HepG2 (cell line): ENCODE measurements at regions not wholly inside any gene's neighbourhood (a gene's known extent, or its start where the extent isn't known, plus 50 kb on each side); places are given as distances from the start of the nearest gene placed in this dataset.

ENCODE experiments used
- CREB1 ChIP-seq, 2 experiments: fragments of 450-650 bp in 1 of 2; IDR thresholded peaks; 2 replicates each; pipeline ENCODE4 v1.6.1; 2016 to 2017; ENCODE audit warnings: control low read depth in 1 of 2, mild to moderate bottlenecking in 1 of 2, missing compliant biosample characterization in 1 of 2, missing genetic modification characterization in 1 of 2
- PREB ChIP-seq: sonication (generic); formaldehyde crosslinking; IDR thresholded peaks from 2 replicates; pipeline ENCODE4 v1.4.0; 2020; ENCODE audit warnings: missing genetic modification reagents

- TF ChIP-seq CREB1 (IDR thresholded peaks at IDR 0.05) (no peak), CREB1 (CRISPR knock-in tag; IDR thresholded peaks at IDR 0.05) (no peak), PREB (CRISPR knock-in tag) (no peak)
These were observed 155.2 kb downstream of the TINAG start for GRCh38 chr6:54463354-54464024.
